DOHH2 (cell line): ENCODE measurements at regions not wholly inside any gene's neighbourhood (a gene's known extent, or its start where the extent isn't known, plus 50 kb on each side); places are given as distances from the start of the nearest gene placed in this dataset.

Experiments
- H3F3A ChIP-seq: fragments of 200-600 bp; sonication (generic), shearing (Covaris generic); 2 replicates; pipeline ENCODE4 v1.6.0; 2016; ENCODE audit warnings: antibody characterized with exemption, mild to moderate bottlenecking; ENCODE audit not compliant: control insufficient read depth, insufficient read depth
- H3K27ac ChIP-seq: fragments of 200-600 bp; sonication (generic); 2 replicates; pipeline ENCODE4 v1.5.1; 2014; ENCODE audit warnings: low read depth, mild to moderate bottlenecking, low read length, moderate library complexity
- H3K27me3 ChIP-seq: fragments of 200-600 bp; sonication (generic); 2 replicates; pipeline ENCODE4 v1.6.1; 2014; ENCODE audit warnings: mild to moderate bottlenecking, low read length, mixed read lengths; ENCODE audit not compliant: control insufficient read depth
- H3K36me3 ChIP-seq: fragments of 200-600 bp; sonication (generic); 2 replicates; pipeline ENCODE4 v1.6.1; 2014; ENCODE audit warnings: mild to moderate bottlenecking, low read length, moderate library complexity, mixed read lengths; ENCODE audit not compliant: control insufficient read depth
- H3K4me1 ChIP-seq: fragments of 200-600 bp; sonication (generic); 2 replicates; pipeline ENCODE4 v1.6.1; 2014; ENCODE audit warnings: mild to moderate bottlenecking, low read length, mixed read lengths; ENCODE audit not compliant: control insufficient read depth
- H3K4me2 ChIP-seq: fragments of 200-600 bp; sonication (generic); 2 replicates; pipeline ENCODE4 v1.6.0; 2014; ENCODE audit warnings: mild to moderate bottlenecking, low read length, moderate library complexity
- H3K4me3 ChIP-seq: fragments of 200-600 bp; sonication (generic); 2 replicates; pipeline ENCODE4 v1.5.1; 2014; ENCODE audit warnings: mild to moderate bottlenecking, low read length, mixed read lengths
- H3K79me2 ChIP-seq: fragments of 200-600 bp; sonication (generic); 2 replicates; pipeline ENCODE4 v1.6.1; 2014; ENCODE audit warnings: mild to moderate bottlenecking, low read length, mixed read lengths; ENCODE audit not compliant: control insufficient read depth
- H3K9me2 ChIP-seq: fragments of 200-600 bp; sonication (generic); replicated peaks from 2 replicates; pipeline ENCODE4 v1.6.1; 2014; ENCODE audit warnings: mild to moderate bottlenecking, low read length, mixed read lengths; ENCODE audit not compliant: control insufficient read depth
- H3K9me3 ChIP-seq: fragments of 200-600 bp; sonication (generic); 2 replicates; pipeline ENCODE4 v1.6.1; 2014; ENCODE audit warnings: antibody characterized with exemption, low read length, mixed read lengths; ENCODE audit not compliant: control insufficient read depth, insufficient read depth
- H4K20me1 ChIP-seq: fragments of 200-600 bp; sonication (generic); 2 replicates; pipeline ENCODE4 v1.6.0; 2014; ENCODE audit warnings: low read depth, mild to moderate bottlenecking, antibody characterized with exemption, low read length, moderate library complexity; ENCODE audit not compliant: control insufficient read depth, insufficient read depth
- EZH2phosphoT487 ChIP-seq: fragments of 200-600 bp; sonication (generic); IDR thresholded peaks from 2 replicates; pipeline ENCODE4 v1.6.1; 2017; ENCODE audit warnings: borderline replicate concordance, mild to moderate bottlenecking, antibody characterized with exemption, low read length, moderate library complexity, mixed read lengths
- TF ChIP-seq, protein P1 (sequence below): fragments of 200-600 bp; sonication (generic); IDR thresholded peaks from one replicate; pipeline ENCODE4 v1.5.1; 2014; ENCODE audit warnings: antibody characterized with exemption, mild to moderate bottlenecking, low read depth, low read length; ENCODE audit not compliant: poor library complexity, severe bottlenecking

DNA sequence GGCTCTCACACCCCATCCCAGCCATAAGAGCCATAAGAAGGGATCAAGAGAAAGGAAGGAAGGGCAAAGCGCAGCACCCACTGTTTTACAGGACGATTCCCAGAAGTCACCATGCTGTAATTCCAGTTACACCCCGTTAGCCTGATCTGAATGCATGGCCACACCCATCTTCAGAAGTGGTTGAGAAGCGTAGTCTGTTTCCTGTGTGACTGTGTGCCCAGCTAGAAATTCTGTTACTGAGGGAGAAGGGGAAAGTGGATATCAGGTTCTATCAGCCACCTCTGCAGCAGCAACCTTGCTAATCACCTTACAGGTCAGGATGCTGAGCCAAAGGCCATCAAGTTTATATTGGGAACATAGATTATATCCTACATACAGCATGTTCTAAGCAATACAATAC, 260.0 kb downstream of the ABHD5 start:
- Histone ChIP-seq H3K9me2 (no peaks in the 10 kb centered on the region), H3K4me1 (peaks cover 23% of the 10 kb centered on the region), H3K36me3 (no peaks in the 10 kb centered on the region), H3K9me3 (no peaks in the 10 kb centered on the region), H3K27ac (no peak overlapping the region), H3K27me3 (no peaks in the 10 kb centered on the region), H3K79me2 (no peaks in the 10 kb centered on the region), H4K20me1 (no peaks in the 10 kb centered on the region), H3K4me2 (no peak overlapping the region), H3F3A (no peaks in the 10 kb centered on the region), H3K4me3 (no peak overlapping the region)
- no peak for TF ChIP-seq EZH2phosphoT487
- TF ChIP-seq, protein P1, sequence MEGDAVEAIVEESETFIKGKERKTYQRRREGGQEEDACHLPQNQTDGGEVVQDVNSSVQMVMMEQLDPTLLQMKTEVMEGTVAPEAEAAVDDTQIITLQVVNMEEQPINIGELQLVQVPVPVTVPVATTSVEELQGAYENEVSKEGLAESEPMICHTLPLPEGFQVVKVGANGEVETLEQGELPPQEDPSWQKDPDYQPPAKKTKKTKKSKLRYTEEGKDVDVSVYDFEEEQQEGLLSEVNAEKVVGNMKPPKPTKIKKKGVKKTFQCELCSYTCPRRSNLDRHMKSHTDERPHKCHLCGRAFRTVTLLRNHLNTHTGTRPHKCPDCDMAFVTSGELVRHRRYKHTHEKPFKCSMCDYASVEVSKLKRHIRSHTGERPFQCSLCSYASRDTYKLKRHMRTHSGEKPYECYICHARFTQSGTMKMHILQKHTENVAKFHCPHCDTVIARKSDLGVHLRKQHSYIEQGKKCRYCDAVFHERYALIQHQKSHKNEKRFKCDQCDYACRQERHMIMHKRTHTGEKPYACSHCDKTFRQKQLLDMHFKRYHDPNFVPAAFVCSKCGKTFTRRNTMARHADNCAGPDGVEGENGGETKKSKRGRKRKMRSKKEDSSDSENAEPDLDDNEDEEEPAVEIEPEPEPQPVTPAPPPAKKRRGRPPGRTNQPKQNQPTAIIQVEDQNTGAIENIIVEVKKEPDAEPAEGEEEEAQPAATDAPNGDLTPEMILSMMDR: no peak

- H3K4me3 ChIP-seq: no peak overlapping the region
- no peaks in the 10 kb centered on the region for H3K36me3 ChIP-seq
- H3K9me3 ChIP-seq: no peaks in the 10 kb centered on the region
- TF ChIP-seq, protein P1: no peak
- no peak for TF ChIP-seq EZH2phosphoT487
- no peak overlapping the region for H3K4me2 ChIP-seq
- H3K27me3 ChIP-seq: no peaks in the 10 kb centered on the region
- H3F3A ChIP-seq: no peaks in the 10 kb centered on the region
- H3K79me2 ChIP-seq: no peaks in the 10 kb centered on the region
- no peak overlapping the region for H3K27ac ChIP-seq
- H3K4me1 ChIP-seq: peaks cover 23% of the 10 kb centered on the region
- H4K20me1 ChIP-seq: no peaks in the 10 kb centered on the region
- no peaks in the 10 kb centered on the region for H3K9me2 ChIP-seq
These were observed 261.1 kb downstream of the ABHD5 start for GRCh38 chr3:43951813-43952212.

- H3K4me2 ChIP-seq: no peak overlapping the region
- peaks cover 25% of the 10 kb centered on the region for H3K4me1 ChIP-seq
- H3K9me3 ChIP-seq: no peaks in the 10 kb centered on the region
- H3K4me3 ChIP-seq: no peak overlapping the region
- no peaks in the 10 kb centered on the region for H3K9me2 ChIP-seq
- no peaks in the 10 kb centered on the region for H3K79me2 ChIP-seq
- H3K36me3 ChIP-seq: no peaks in the 10 kb centered on the region
- H3K27ac ChIP-seq: no peak overlapping the region
- TF ChIP-seq, protein P1: no peak
- no peak for TF ChIP-seq EZH2phosphoT487
- H4K20me1 ChIP-seq: no peaks in the 10 kb centered on the region
- H3F3A ChIP-seq: no peaks in the 10 kb centered on the region
- no peaks in the 10 kb centered on the region for H3K27me3 ChIP-seq
These were observed 262.6 kb downstream of the ABHD5 start for GRCh38 chr3:43953380-43953779.
